Gastrocnemius medialis (tissue), 4 donors: ENCODE measurements at regions not wholly inside any gene's neighbourhood (a gene's known extent, or its start where the extent isn't known, plus 50 kb on each side); places are given as distances from the start of the nearest gene placed in this dataset.

Experiments
- ATAC-seq, 2 donors: fragments of 150-250 bp; one replicate each; pipeline ENCODE4 v1.9.1; 2016
- DNase-seq, 2 donors: peaks; one replicate each; pipeline ENCODE4 v3.0.0-alpha.2; 2019
- H3K27ac ChIP-seq, 4 donors: fragments of 200-600 bp; sonication (generic); 1 replicate in 1 of 4; 2 replicates in 3 of 4; pipeline ENCODE4 v1.5.1; 2016 to 2018; ENCODE audit warnings: mild to moderate bottlenecking in 2 of 4, moderate library complexity in 1 of 4
- H3K27me3 ChIP-seq, 3 donors: fragments of 200-600 bp; sonication (generic) in 2 of 3; 1 replicate in 1 of 3; 2 replicates in 2 of 3; pipeline versions ENCODE4 v1.5.1 to v1.6.0; 2016 to 2019; ENCODE audit warnings: mild to moderate bottlenecking in 1 of 3, moderate library complexity in 1 of 3
- H3K36me3 ChIP-seq, 2 donors: fragments of 200-600 bp; sonication (generic) in 1 of 2; one replicate each; pipeline ENCODE4 v1.5.1; 2017 to 2018
- H3K4me1 ChIP-seq, 2 donors: fragments of 200-600 bp; sonication (generic) in 1 of 2; one replicate each; pipeline ENCODE4 v1.5.1; 2016 to 2017; ENCODE audit warnings: mild to moderate bottlenecking in 2 of 2
- H3K4me3 ChIP-seq, 4 donors: fragments of 200-600 bp; sonication (generic) in 3 of 4; 1 replicate in 1 of 4; 2 replicates in 3 of 4; pipeline ENCODE4 v1.5.1; 2016 to 2019; ENCODE audit warnings: mild to moderate bottlenecking in 2 of 4
- H3K9me3 ChIP-seq, 3 donors: fragments of 200-600 bp; sonication (generic) in 2 of 3; 1 replicate in 1 of 3; 2 replicates in 2 of 3; pipeline ENCODE4 v1.5.1; 2016 to 2019
- CTCF ChIP-seq, 5 experiments: fragments of 450-650 bp in 3 of 5; fragments of 200-600 bp in 2 of 5; sonication (generic) in 2 of 5; IDR thresholded peaks in 4 of 5; conservative IDR thresholded peaks in 1 of 5; 1 replicate in 4 of 5; 2 replicates in 1 of 5; pipeline ENCODE4 v1.5.1; 2016 to 2019; ENCODE audit warnings: antibody characterized with exemption in 5 of 5, mild to moderate bottlenecking in 3 of 5, moderate library complexity in 3 of 5
- POLR2A ChIP-seq, 2 donors: fragments of 450-650 bp; IDR thresholded peaks; one replicate each; pipeline ENCODE4 v1.6.1; 2017; ENCODE audit warnings: antibody characterized with exemption in 2 of 2, mild to moderate bottlenecking in 2 of 2, moderate library complexity in 2 of 2
- in situ Hi-C, 4 donors: fragments of 200-750 bp; cut with MboI; loops; one replicate each; pipeline versions ENCODE4 v1.15.0 to v1.8.0; 2017; ENCODE audit warnings: low sequenced_read_pairs in 4 of 4
- intact Hi-C: fragments of 100-400 bp; cut with DNase I; formaldehyde crosslinking; loops from one replicate; pipeline ENCODE4 v1.15.1; 2023; ENCODE audit warnings: low total_unique reads

DNA sequence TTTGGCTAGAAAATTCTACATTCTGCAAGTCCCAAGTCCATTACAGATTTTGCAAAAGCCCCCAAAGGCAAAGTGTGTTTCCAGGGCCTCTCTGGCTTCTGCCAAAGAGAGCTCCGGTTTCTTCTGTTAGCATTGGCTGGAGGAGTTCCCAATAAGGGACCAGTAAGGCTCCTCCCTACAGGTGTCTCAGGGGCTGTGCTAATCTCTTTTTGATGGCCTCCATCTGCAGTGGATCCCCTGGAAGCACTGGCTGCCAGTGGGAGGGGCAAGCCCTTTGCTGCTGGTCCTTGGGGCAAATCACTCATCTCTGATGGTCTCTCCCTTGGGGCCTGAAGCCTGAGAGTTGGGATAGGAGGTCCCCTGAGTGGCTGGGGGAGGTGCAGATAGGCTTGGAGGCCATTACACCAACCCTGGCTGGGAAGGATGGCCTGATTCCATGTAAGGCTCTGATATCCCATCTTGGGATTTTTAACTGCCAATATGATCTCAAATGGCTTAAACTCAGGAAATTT, 89.1 kb upstream of the USP24 start:
- H3K27me3 ChIP-seq = no peaks in the 10 kb centered on the region
- no peak for TF ChIP-seq CTCF (IDR thresholded peaks at IDR 0.05 in 4 of 5, conservative IDR thresholded peaks at IDR 0.05 in 1 of 5)
- no peak for TF ChIP-seq POLR2A (IDR thresholded peaks at IDR 0.05)
- peak in 1 of 2 donors; percentile 34 for DNase-seq
- peak in 1 of 2 donors; percentile 30 for ATAC-seq
- H3K4me1 ChIP-seq = peaks cover 0 to 12% of the 10 kb centered on the region in 2 donors
- no peaks in the 10 kb centered on the region for H3K36me3 ChIP-seq
- in situ Hi-C loops (no loop called here), intact Hi-C loops (no loop called here)
- no peaks in the 10 kb centered on the region for H3K9me3 ChIP-seq
- no peak overlapping the region for H3K4me3 ChIP-seq
- H3K27ac ChIP-seq = no peak overlapping the region

DNA sequence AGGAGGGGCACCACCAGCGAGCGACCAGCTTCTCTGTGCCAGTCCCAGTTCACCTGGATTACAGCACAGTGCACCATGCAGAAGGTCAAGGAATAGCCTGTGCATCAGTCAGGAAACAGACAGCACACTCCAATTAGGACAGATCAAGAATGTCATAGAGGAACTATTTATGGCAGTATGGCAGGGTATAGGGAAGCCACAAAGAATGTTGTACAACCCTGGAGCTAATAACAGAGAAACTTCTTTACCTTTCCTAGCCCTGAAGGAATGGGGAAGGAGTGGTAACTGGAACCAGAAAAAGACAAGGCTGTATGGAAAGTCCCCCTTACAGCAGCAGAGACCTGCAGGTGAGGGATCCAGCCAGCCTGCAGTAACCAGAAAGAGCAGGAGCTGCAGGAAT, 87.8 kb upstream of the USP24 start:
- DNase-seq = no peak
- Histone ChIP-seq H3K4me1 (peaks cover 0 to 12% of the 10 kb centered on the region in 2 donors), H3K36me3 (no peaks in the 10 kb centered on the region), H3K27ac (no peak overlapping the region), H3K9me3 (no peaks in the 10 kb centered on the region), H3K4me3 (no peak overlapping the region), H3K27me3 (no peaks in the 10 kb centered on the region)
- ATAC-seq = no peak
- intact Hi-C loops = no loop called here
- TF ChIP-seq CTCF (IDR thresholded peaks at IDR 0.05 in 4 of 5, conservative IDR thresholded peaks at IDR 0.05 in 1 of 5) (no peak), POLR2A (IDR thresholded peaks at IDR 0.05) (no peak)
- in situ Hi-C loops = no loop called here

- in situ Hi-C loops = no loop called here
- TF ChIP-seq CTCF (IDR thresholded peaks at IDR 0.05 in 4 of 5, conservative IDR thresholded peaks at IDR 0.05 in 1 of 5) (no peak), POLR2A (IDR thresholded peaks at IDR 0.05) (no peak)
- Histone ChIP-seq H3K4me1 (peaks cover 0 to 12% of the 10 kb centered on the region in 2 donors), H3K4me3 (no peak overlapping the region), H3K36me3 (no peaks in the 10 kb centered on the region), H3K27me3 (no peaks in the 10 kb centered on the region), H3K9me3 (no peaks in the 10 kb centered on the region), H3K27ac (no peak overlapping the region)
- no peak for DNase-seq
- peak in 1 of 2 donors; percentile 42 for ATAC-seq
- intact Hi-C loops = no loop called here
Observed at GRCh38 chr1:55301912-55302311, 86.7 kb upstream of the USP24 start.

GRCh38 chr1:55300975-55301374, 85.8 kb upstream of the USP24 start:
- in situ Hi-C loops = no loop called here
- DNase-seq = no peak

More at GRCh38 chr1:55300975-55301374, 85.8 kb upstream of the USP24 start:
- no peak overlapping the region for H3K4me3 ChIP-seq
- H3K27ac ChIP-seq = no peak overlapping the region
- no peaks in the 10 kb centered on the region for H3K9me3 ChIP-seq
- ATAC-seq = no peak
- TF ChIP-seq POLR2A (IDR thresholded peaks at IDR 0.05) (no peak), CTCF (IDR thresholded peaks at IDR 0.05 in 4 of 5, conservative IDR thresholded peaks at IDR 0.05 in 1 of 5) (no peak)
- intact Hi-C loops = no loop called here
- H3K4me1 ChIP-seq = peaks cover 0 to 12% of the 10 kb centered on the region in 2 donors
- no peaks in the 10 kb centered on the region for H3K36me3 ChIP-seq
- H3K27me3 ChIP-seq = no peaks in the 10 kb centered on the region
